ENCODE measurements at regions not wholly inside any gene's neighbourhood (a gene's known extent, or its start where the extent isn't known, plus 50 kb on each side); places are given as distances from the start of the nearest gene placed in this dataset.
A peak's percentile ranks its signal among the peaks of the same experiment; 100 is the strongest.

GRCh38 chr1:38328278-38329035 is 281.9 kb upstream of the POU3F1 start:
- Mint-ChIP-seq H3K27ac (no peak overlapping the region), H3K4me3 (no peak overlapping the region), H3K4me1 (ENCODE audit: low read depth) (no peaks in the 10 kb centered on the region), H3K36me3 (ENCODE audit: insufficient read depth in 2 of 2) (no peaks in the 10 kb centered on the region), H3K27me3 (ENCODE audit: low read depth) (peaks cover 21% of the 10 kb centered on the region), H3K9me3 (no peaks in the 10 kb centered on the region)
- DNase-seq (no peak), ATAC-seq (replicated peaks in 1 of 2) (no peak)

- DNase-seq (no peak), ATAC-seq (replicated peaks in 1 of 2) (no peak)
- peaks cover 30% of the 10 kb centered on the region for H3K27me3 Mint-ChIP-seq (ENCODE audit: low read depth)
- H3K4me3 Mint-ChIP-seq: no peak overlapping the region
- H3K27ac Mint-ChIP-seq: no peak overlapping the region
- no peaks in the 10 kb centered on the region for H3K4me1 Mint-ChIP-seq (ENCODE audit: low read depth)
- H3K36me3 Mint-ChIP-seq (ENCODE audit: insufficient read depth in 2 of 2): no peaks in the 10 kb centered on the region
- H3K9me3 Mint-ChIP-seq: no peaks in the 10 kb centered on the region
These were observed 281.0 kb upstream of the POU3F1 start for GRCh38 chr1:38327559-38327973.

- Mint-ChIP-seq H3K4me1 (ENCODE audit: low read depth) (no peaks in the 10 kb centered on the region), H3K27ac (no peak overlapping the region), H3K9me3 (no peaks in the 10 kb centered on the region), H3K36me3 (ENCODE audit: insufficient read depth in 2 of 2) (no peaks in the 10 kb centered on the region), H3K27me3 (ENCODE audit: low read depth) (peaks cover 33% of the 10 kb centered on the region), H3K4me3 (no peak overlapping the region)
- ATAC-seq (replicated peaks in 1 of 2): no peak
- no peak for DNase-seq
These were observed 280.3 kb upstream of the POU3F1 start for GRCh38 chr1:38326856-38327255.

- Mint-ChIP-seq H3K4me1 (ENCODE audit: low read depth) (no peaks in the 10 kb centered on the region), H3K4me3 (no peak overlapping the region), H3K27me3 (ENCODE audit: low read depth) (peaks cover 33% of the 10 kb centered on the region), H3K9me3 (no peaks in the 10 kb centered on the region), H3K27ac (no peak overlapping the region), H3K36me3 (ENCODE audit: insufficient read depth in 2 of 2) (no peaks in the 10 kb centered on the region)
- DNase-seq: no peak
- no peak for ATAC-seq (replicated peaks in 1 of 2)
These were observed 279.5 kb upstream of the POU3F1 start for GRCh38 chr1:38326135-38326534.

- peaks cover 55% of the 10 kb centered on the region for H3K27me3 Mint-ChIP-seq (ENCODE audit: low read depth)
- H3K27ac Mint-ChIP-seq: no peak overlapping the region
These were observed 266.2 kb upstream of the POU3F1 start for GRCh38 chr1:38312753-38313152.

GRCh38 chr1:38310079-38310478 is 263.5 kb upstream of the POU3F1 start:
- Mint-ChIP-seq H3K4me3 (no peak overlapping the region), H3K27me3 (ENCODE audit: low read depth) (peaks cover 54% of the 10 kb centered on the region), H3K4me1 (ENCODE audit: low read depth) (no peaks in the 10 kb centered on the region), H3K9me3 (no peaks in the 10 kb centered on the region), H3K27ac (no peak overlapping the region), H3K36me3 (ENCODE audit: insufficient read depth in 2 of 2) (no peaks in the 10 kb centered on the region)
- no peak for ATAC-seq (replicated peaks in 1 of 2)
- DNase-seq: no peak

More at GRCh38 chr1:38312753-38313152, 266.2 kb upstream of the POU3F1 start:
- H3K36me3 Mint-ChIP-seq (ENCODE audit: insufficient read depth in 2 of 2): no peaks in the 10 kb centered on the region
- ATAC-seq (replicated peaks in 1 of 2) (no peak), DNase-seq (no peak)
- H3K4me3 Mint-ChIP-seq: no peak overlapping the region
- no peaks in the 10 kb centered on the region for H3K4me1 Mint-ChIP-seq (ENCODE audit: low read depth)
- no peaks in the 10 kb centered on the region for H3K9me3 Mint-ChIP-seq

- Mint-ChIP-seq H3K9me3 (no peaks in the 10 kb centered on the region), H3K27me3 (ENCODE audit: low read depth) (peaks cover 60% of the 10 kb centered on the region), H3K36me3 (ENCODE audit: insufficient read depth in 2 of 2) (no peaks in the 10 kb centered on the region), H3K27ac (no peak overlapping the region), H3K4me1 (ENCODE audit: low read depth) (no peaks in the 10 kb centered on the region), H3K4me3 (no peak overlapping the region)
- no peak for DNase-seq
- no peak for ATAC-seq (replicated peaks in 1 of 2)
These were observed 262.2 kb upstream of the POU3F1 start for GRCh38 chr1:38308780-38309179.

GRCh38 chr1:38305666-38306065 is 259.1 kb upstream of the POU3F1 start:
- peaks cover 62% of the 10 kb centered on the region for H3K27me3 Mint-ChIP-seq (ENCODE audit: low read depth)
- no peak for ATAC-seq (replicated peaks in 1 of 2)
- DNase-seq: no peak
- H3K4me3 Mint-ChIP-seq: no peak overlapping the region
- H3K9me3 Mint-ChIP-seq: no peaks in the 10 kb centered on the region
- H3K27ac Mint-ChIP-seq: no peak overlapping the region
- H3K4me1 Mint-ChIP-seq (ENCODE audit: low read depth): no peaks in the 10 kb centered on the region
- no peaks in the 10 kb centered on the region for H3K36me3 Mint-ChIP-seq (ENCODE audit: insufficient read depth in 2 of 2)

GRCh38 chr1:38303843-38304242 is 257.2 kb upstream of the POU3F1 start:
- ATAC-seq (replicated peaks in 1 of 2) (no peak), DNase-seq (no peak)
- peaks cover 62% of the 10 kb centered on the region for H3K27me3 Mint-ChIP-seq (ENCODE audit: low read depth)
- H3K9me3 Mint-ChIP-seq: no peaks in the 10 kb centered on the region
- H3K36me3 Mint-ChIP-seq (ENCODE audit: insufficient read depth in 2 of 2): no peaks in the 10 kb centered on the region
- H3K4me3 Mint-ChIP-seq: no peak overlapping the region
- H3K4me1 Mint-ChIP-seq (ENCODE audit: low read depth): no peaks in the 10 kb centered on the region
- H3K27ac Mint-ChIP-seq: no peak overlapping the region

- Mint-ChIP-seq H3K9me3 (no peaks in the 10 kb centered on the region), H3K27me3 (ENCODE audit: low read depth) (peaks cover 69% of the 10 kb centered on the region), H3K36me3 (ENCODE audit: insufficient read depth in 2 of 2) (no peaks in the 10 kb centered on the region), H3K4me1 (ENCODE audit: low read depth) (no peaks in the 10 kb centered on the region), H3K4me3 (no peak overlapping the region), H3K27ac (no peak overlapping the region)
- no peak for DNase-seq
- ATAC-seq (replicated peaks in 1 of 2): no peak
These were observed 254.4 kb upstream of the POU3F1 start for GRCh38 chr1:38301040-38301439.

- ATAC-seq (replicated peaks in 1 of 2): no peak
- Mint-ChIP-seq H3K4me1 (ENCODE audit: low read depth) (no peaks in the 10 kb centered on the region), H3K27me3 (ENCODE audit: low read depth) (peaks cover 69% of the 10 kb centered on the region), H3K36me3 (ENCODE audit: insufficient read depth in 2 of 2) (no peaks in the 10 kb centered on the region), H3K27ac (no peak overlapping the region), H3K9me3 (no peaks in the 10 kb centered on the region), H3K4me3 (no peak overlapping the region)
- DNase-seq: no peak
These were observed 254.0 kb upstream of the POU3F1 start for GRCh38 chr1:38300616-38301015.

- peaks cover 2% of the 10 kb centered on the region for H3K4me1 Mint-ChIP-seq (ENCODE audit: low read depth)
- no peak overlapping the region for H3K4me3 Mint-ChIP-seq
- peaks cover 70% of the 10 kb centered on the region for H3K27me3 Mint-ChIP-seq (ENCODE audit: low read depth)
- ATAC-seq (replicated peaks in 1 of 2): peak in 1 of 2 donors; percentile 9
- H3K9me3 Mint-ChIP-seq: no peaks in the 10 kb centered on the region
- H3K27ac Mint-ChIP-seq: no peak overlapping the region
- H3K36me3 Mint-ChIP-seq (ENCODE audit: insufficient read depth in 2 of 2): peaks cover 0 to 3% of the 10 kb centered on the region in 2 donors
- no peak for DNase-seq
These were observed 251.2 kb upstream of the POU3F1 start for GRCh38 chr1:38297842-38298241.

GRCh38 chr1:38297246-38297645 is 250.7 kb upstream of the POU3F1 start:
- Mint-ChIP-seq H3K36me3 (ENCODE audit: insufficient read depth in 2 of 2) (peaks cover 0 to 3% of the 10 kb centered on the region in 2 donors), H3K9me3 (no peaks in the 10 kb centered on the region), H3K4me3 (no peak overlapping the region), H3K4me1 (ENCODE audit: low read depth) (peaks cover 5% of the 10 kb centered on the region), H3K27ac (no peak overlapping the region), H3K27me3 (ENCODE audit: low read depth) (peaks cover 72% of the 10 kb centered on the region)
- no peak for DNase-seq
- no peak for ATAC-seq (replicated peaks in 1 of 2)

GRCh38 chr1:38296047-38296446 is 249.5 kb upstream of the POU3F1 start:
- Mint-ChIP-seq H3K27me3 (ENCODE audit: low read depth) (peaks cover 78% of the 10 kb centered on the region), H3K4me3 (no peak overlapping the region), H3K36me3 (ENCODE audit: insufficient read depth in 2 of 2) (peaks cover 0 to 3% of the 10 kb centered on the region in 2 donors), H3K4me1 (ENCODE audit: low read depth) (peaks cover 5% of the 10 kb centered on the region), H3K27ac (no peak overlapping the region), H3K9me3 (no peaks in the 10 kb centered on the region)
- no peak for ATAC-seq (replicated peaks in 1 of 2)
- DNase-seq: no peak

Measured in activated T-cell treated with anti-CD3 and anti-CD28 coated beads, Interleukin-2, amount 50 U/mL, for 72 hours (primary cell).